ENCODE measurements at regions not wholly inside any gene's neighbourhood (a gene's known extent, or its start where the extent isn't known, plus 50 kb on each side); places are given as distances from the start of the nearest gene placed in this dataset.

DNA sequence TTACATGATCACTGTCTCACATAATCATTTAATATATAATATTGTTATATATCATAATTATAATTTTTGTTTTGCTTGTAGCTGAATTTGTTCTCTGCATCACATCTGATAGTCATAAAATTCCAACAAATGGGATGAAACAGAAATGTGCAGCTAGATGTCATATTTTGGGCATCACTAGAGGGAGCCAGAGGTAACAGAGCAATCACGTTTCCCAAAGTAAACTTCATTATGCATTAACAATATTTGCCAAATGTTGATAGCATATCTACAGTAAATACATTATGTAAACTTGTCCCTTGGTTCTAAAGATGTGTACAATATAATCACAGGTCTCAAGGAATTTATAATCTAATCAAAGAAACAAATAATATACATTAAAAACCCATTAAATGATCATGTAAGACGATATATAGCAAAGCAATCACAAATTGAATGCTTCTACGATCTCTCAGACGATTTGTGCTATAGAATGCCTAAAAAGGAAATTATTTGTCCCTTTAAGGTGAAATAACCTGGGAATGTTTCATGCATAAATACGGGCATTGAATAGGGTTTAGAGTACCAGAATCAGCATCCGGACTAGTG is 234.2 kb upstream of the MCTP2 start:
- no peaks in the 10 kb centered on the region for H3K36me3 ChIP-seq (ENCODE audit: control insufficient read depth, insufficient read depth, low read length)
- no peak overlapping the region for H3K56ac ChIP-seq (ENCODE audit: extremely low read depth, insufficient read depth, low read length)
- no peak overlapping the region for H3K23ac ChIP-seq (ENCODE audit: low read depth, low read length)
- no peak overlapping the region for H4K5ac ChIP-seq (ENCODE audit: low read depth, low read length)
- no peak overlapping the region for H3K4ac ChIP-seq (ENCODE audit: low read depth, low read length)
- no peaks in the 10 kb centered on the region for H3K9me1 ChIP-seq (ENCODE audit: insufficient read depth, low read length)
- dilution Hi-C loops (cut with HindIII; ENCODE audit: low sequenced_read_pairs, unreplicated experiment) (no loop called here), intact Hi-C loops (cut with micrococcal nuclease) (loop anchor here (1.0 to 10.0 kb wide), 2 partner anchors 123 to 962 kb away; no protein-coding TSS in a partner anchor), in situ Hi-C loops (cut with MboI; ENCODE audit: low sequenced_read_pairs) (loop anchor here (5.0 to 10.0 kb wide), 2 partner anchors 125 to 962 kb away; no protein-coding TSS in a partner anchor)
- ATAC-seq (ENCODE audit: low read depth), result no peak
- H3K79me1 ChIP-seq (ENCODE audit: low read depth in 1 of 2, low read length in 2 of 2), result no peaks in the 10 kb centered on the region
- no peak overlapping the region for H3K9ac ChIP-seq (ENCODE audit: low read depth, low read length)
- H3K9me3 ChIP-seq (ENCODE audit: control insufficient read depth, insufficient read depth, low read length), result 0 out of 2 replicates have a peak, but pooled peaks cover 2% of the 10 kb centered on the region
- no peak overlapping the region for H3K4me2 ChIP-seq (ENCODE audit: low read depth, low read length)
- no peak overlapping the region for H3K14ac ChIP-seq (replicated peaks; ENCODE audit: low read depth, low read length)
- no peak overlapping the region for H2BK5ac ChIP-seq (ENCODE audit: low read depth, low read length, poor library complexity, severe bottlenecking)
- H4K20me1 ChIP-seq (ENCODE audit: insufficient read depth, low read length), result no peaks in the 10 kb centered on the region
- no peaks in the 10 kb centered on the region for H3K27me3 ChIP-seq (ENCODE audit: control insufficient read depth, insufficient read depth, low read length)
- H2BK20ac ChIP-seq (ENCODE audit: low read depth, low read length), result no peak overlapping the region
- no peak overlapping the region for H3K27ac ChIP-seq (ENCODE audit: insufficient read depth, low read length)
- H3K4me3 ChIP-seq (ENCODE audit: insufficient read depth, low read depth, low read length), result no peak overlapping the region
- POLR2A ChIA-PET (ENCODE audit: unreplicated experiment), result no interaction called here
- no peak overlapping the region for H2BK15ac ChIP-seq (ENCODE audit: low read depth, low read length)
- H2AK5ac ChIP-seq (ENCODE audit: low read depth, low read length), result no peak overlapping the region
- no peak overlapping the region for H2AK9ac ChIP-seq (replicated peaks; ENCODE audit: low read depth, low read length, poor library complexity)
- H3K4me1 ChIP-seq (ENCODE audit: control insufficient read depth, insufficient read depth, low read length), result no peaks in the 10 kb centered on the region
- no peak overlapping the region for H2AFZ ChIP-seq (replicated peaks; ENCODE audit: low read length, poor library complexity)
- no peak overlapping the region for H2BK120ac ChIP-seq (ENCODE audit: low read depth, low read length)
- no TSS peak for BruUV-seq (replicated peaks)
- H4K8ac ChIP-seq (ENCODE audit: low read depth in 2 of 2, low read length in 2 of 2), result no peak overlapping the region
- CTCF ChIA-PET, result interaction anchor here (0.6 to 1.9 kb wide), 3 partner anchors 9 to 123 kb away, joined by 4 to 8 read pairs (median 4); no protein-coding TSS in a partner anchor
- no peak for TF ChIP-seq CEBPB (IDR thresholded peaks at IDR 0.05; ENCODE audit: low read depth, low read length)
- TF ChIP-seq MAZ (IDR thresholded peaks at IDR 0.05; ENCODE audit: borderline replicate concordance, low read depth, low read length), result no peak
- 0 out of 2 replicates have a peak, but pooled peaks have one; percentile 20 for TF ChIP-seq BHLHE40 (IDR thresholded peaks at IDR 0.05; ENCODE audit: low read depth, low read length)
- no peak for TF ChIP-seq CHD1 (IDR thresholded peaks at IDR 0.05; ENCODE audit: low read depth, low read length)
- no peak for TF ChIP-seq RFX5 (IDR thresholded peaks at IDR 0.05; ENCODE audit: low read depth, low read length)
- TF ChIP-seq FOS (IDR thresholded peaks at IDR 0.05; ENCODE audit: low read depth, low read length), result no peak
- TF ChIP-seq, protein P1, sequence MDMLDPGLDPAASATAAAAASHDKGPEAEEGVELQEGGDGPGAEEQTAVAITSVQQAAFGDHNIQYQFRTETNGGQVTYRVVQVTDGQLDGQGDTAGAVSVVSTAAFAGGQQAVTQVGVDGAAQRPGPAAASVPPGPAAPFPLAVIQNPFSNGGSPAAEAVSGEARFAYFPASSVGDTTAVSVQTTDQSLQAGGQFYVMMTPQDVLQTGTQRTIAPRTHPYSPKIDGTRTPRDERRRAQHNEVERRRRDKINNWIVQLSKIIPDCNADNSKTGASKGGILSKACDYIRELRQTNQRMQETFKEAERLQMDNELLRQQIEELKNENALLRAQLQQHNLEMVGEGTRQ (IDR thresholded peaks at IDR 0.05; ENCODE audit: low read depth, low read length), result no peak
- no peak for TF ChIP-seq RCOR1 (IDR thresholded peaks at IDR 0.05; ENCODE audit: insufficient replicate concordance, low read length)
- TF ChIP-seq, protein P2, sequence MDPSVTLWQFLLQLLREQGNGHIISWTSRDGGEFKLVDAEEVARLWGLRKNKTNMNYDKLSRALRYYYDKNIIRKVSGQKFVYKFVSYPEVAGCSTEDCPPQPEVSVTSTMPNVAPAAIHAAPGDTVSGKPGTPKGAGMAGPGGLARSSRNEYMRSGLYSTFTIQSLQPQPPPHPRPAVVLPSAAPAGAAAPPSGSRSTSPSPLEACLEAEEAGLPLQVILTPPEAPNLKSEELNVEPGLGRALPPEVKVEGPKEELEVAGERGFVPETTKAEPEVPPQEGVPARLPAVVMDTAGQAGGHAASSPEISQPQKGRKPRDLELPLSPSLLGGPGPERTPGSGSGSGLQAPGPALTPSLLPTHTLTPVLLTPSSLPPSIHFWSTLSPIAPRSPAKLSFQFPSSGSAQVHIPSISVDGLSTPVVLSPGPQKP (IDR thresholded peaks at IDR 0.05; ENCODE audit: borderline replicate concordance, low read depth, low read length), result no peak
- TF ChIP-seq MAFK (IDR thresholded peaks at IDR 0.05; ENCODE audit: low read depth, low read length), result no peak
- TF ChIP-seq, protein P3, sequence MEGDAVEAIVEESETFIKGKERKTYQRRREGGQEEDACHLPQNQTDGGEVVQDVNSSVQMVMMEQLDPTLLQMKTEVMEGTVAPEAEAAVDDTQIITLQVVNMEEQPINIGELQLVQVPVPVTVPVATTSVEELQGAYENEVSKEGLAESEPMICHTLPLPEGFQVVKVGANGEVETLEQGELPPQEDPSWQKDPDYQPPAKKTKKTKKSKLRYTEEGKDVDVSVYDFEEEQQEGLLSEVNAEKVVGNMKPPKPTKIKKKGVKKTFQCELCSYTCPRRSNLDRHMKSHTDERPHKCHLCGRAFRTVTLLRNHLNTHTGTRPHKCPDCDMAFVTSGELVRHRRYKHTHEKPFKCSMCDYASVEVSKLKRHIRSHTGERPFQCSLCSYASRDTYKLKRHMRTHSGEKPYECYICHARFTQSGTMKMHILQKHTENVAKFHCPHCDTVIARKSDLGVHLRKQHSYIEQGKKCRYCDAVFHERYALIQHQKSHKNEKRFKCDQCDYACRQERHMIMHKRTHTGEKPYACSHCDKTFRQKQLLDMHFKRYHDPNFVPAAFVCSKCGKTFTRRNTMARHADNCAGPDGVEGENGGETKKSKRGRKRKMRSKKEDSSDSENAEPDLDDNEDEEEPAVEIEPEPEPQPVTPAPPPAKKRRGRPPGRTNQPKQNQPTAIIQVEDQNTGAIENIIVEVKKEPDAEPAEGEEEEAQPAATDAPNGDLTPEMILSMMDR (conservative IDR thresholded peaks at IDR 0.05; ENCODE audit: low read depth, low read length), result peak; percentile 55
- no peak for TF ChIP-seq NFE2L2 (IDR thresholded peaks at IDR 0.05; ENCODE audit: low read depth, low read length)
- TF ChIP-seq MXI1 (IDR thresholded peaks at IDR 0.05; ENCODE audit: borderline replicate concordance, low read depth, low read length), result no peak
- TF ChIP-seq POLR2A (IDR thresholded peaks at IDR 0.05; ENCODE audit: low read depth, low read length), result no peak
- peak; percentile 28 for TF ChIP-seq SMC3 (IDR thresholded peaks at IDR 0.05; ENCODE audit: low read depth, low read length)
- peak; percentile 52 for TF ChIP-seq RAD21 (IDR thresholded peaks at IDR 0.05; ENCODE audit: low read length)
- no peak overlapping the region for H4K91ac ChIP-seq (ENCODE audit: insufficient read depth, low read depth, low read length)
- DNase-seq, result peak; percentile 4
- no peak overlapping the region for H3K18ac ChIP-seq (ENCODE audit: low read depth, low read length)
- WGBS, 2 experiments (ENCODE audit: extremely low coverage in 2 of 2, insufficient read length in 1 of 2), result no CpG with 5 or more reads among the region's 6 CpGs
